Activated B cell treated with CpG ODN at 0.5 μM for 24 hours (primary cell): ENCODE measurements at regions not wholly inside any gene's neighbourhood (a gene's known extent, or its start where the extent isn't known, plus 50 kb on each side); places are given as distances from the start of the nearest gene placed in this dataset.
"Not testable (repeated sequence)": the region's sequence is repeated elsewhere in the genome, so short reads cannot be mapped to it uniquely, and the experiment has no call there.

Source experiments
- ATAC-seq: fragments of 200-7000 bp; cut with Tn5 transposase; one replicate; pipeline ENCODE4 v1.10.0; 2021; ENCODE audit warnings: low read depth, mild to moderate bottlenecking, moderate library complexity
- CTCF ChIA-PET: fragments of 350-600 bp; sonication (Branson Sonifier 250); formaldehyde crosslinking; loops from one replicate; lab custom pipeline; 2021; ENCODE audit warnings: antibody characterized with exemption; lab: Charles Lee
- POLR2A ChIA-PET: fragments of 350-600 bp; sonication (Branson Sonifier 250); formaldehyde crosslinking; loops from one replicate; lab custom pipeline; 2021; ENCODE audit warnings: antibody characterized with exemption; lab: Charles Lee
- DNase-seq: peaks from one replicate; pipeline ENCODE4 v3.0.0; 2022
- H3K27ac Mint-ChIP-seq: one replicate; pipeline ENCODE4 v1.8.0; 2020; ENCODE audit warnings: mixed read lengths
- H3K27me3 Mint-ChIP-seq: one replicate; pipeline ENCODE4 v1.8.0; 2021; ENCODE audit warnings: mixed read lengths
- H3K36me3 Mint-ChIP-seq: one replicate; pipeline ENCODE4 v1.8.0; 2021; ENCODE audit warnings: low read depth, mixed read lengths
- H3K4me1 Mint-ChIP-seq: one replicate; pipeline ENCODE4 v1.8.0; 2021; ENCODE audit warnings: mixed read lengths
- H3K4me3 Mint-ChIP-seq: one replicate; pipeline ENCODE4 v1.8.0; 2020; ENCODE audit warnings: mild to moderate bottlenecking, mixed read lengths
- H3K9me3 Mint-ChIP-seq: one replicate; pipeline ENCODE4 v1.8.0; 2020; ENCODE audit warnings: mixed read lengths
- intact Hi-C: fragments of 100-400 bp; cut with micrococcal nuclease; formaldehyde crosslinking; loops from one replicate; pipeline ENCODE4 v1.15.1; 2024
- TF ChIP-seq, protein P1 (sequence below): fragments of 200-600 bp; IDR thresholded peaks from one replicate; pipeline ENCODE4 v1.8.0; 2022; ENCODE audit warnings: antibody characterized with exemption, mild to moderate bottlenecking

DNA sequence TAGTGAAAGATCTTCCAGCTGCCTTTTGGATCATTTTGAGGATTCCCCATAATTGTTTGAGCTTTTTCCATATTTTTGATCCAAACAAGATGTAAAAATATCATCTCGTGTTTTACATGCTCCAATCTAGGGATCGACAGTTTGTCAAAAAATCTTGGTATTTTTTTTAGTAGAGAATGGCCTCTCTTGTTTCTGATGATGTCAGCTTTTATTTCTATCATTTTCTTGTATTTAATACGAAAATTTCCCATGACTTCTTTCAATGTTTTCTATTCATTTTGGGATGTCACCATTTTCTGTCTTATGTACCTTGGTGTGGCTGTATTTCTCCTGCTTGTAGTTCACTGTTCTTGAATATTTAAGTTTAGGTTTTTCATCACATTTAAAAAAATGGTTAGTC is 812.0 kb upstream of the NCAM2 start:
- DNase-seq (no peak), ATAC-seq (no peak)
- Mint-ChIP-seq H3K9me3 (peaks cover 12% of the 10 kb centered on the region), H3K4me3 (no peak overlapping the region), H3K36me3 (no peaks in the 10 kb centered on the region), H3K27me3 (no peaks in the 10 kb centered on the region), H3K27ac (no peak overlapping the region), H3K4me1 (no peaks in the 10 kb centered on the region)
- ChIA-PET POLR2A (no interaction called here), CTCF (no interaction called here)
- TF ChIP-seq, protein P1, sequence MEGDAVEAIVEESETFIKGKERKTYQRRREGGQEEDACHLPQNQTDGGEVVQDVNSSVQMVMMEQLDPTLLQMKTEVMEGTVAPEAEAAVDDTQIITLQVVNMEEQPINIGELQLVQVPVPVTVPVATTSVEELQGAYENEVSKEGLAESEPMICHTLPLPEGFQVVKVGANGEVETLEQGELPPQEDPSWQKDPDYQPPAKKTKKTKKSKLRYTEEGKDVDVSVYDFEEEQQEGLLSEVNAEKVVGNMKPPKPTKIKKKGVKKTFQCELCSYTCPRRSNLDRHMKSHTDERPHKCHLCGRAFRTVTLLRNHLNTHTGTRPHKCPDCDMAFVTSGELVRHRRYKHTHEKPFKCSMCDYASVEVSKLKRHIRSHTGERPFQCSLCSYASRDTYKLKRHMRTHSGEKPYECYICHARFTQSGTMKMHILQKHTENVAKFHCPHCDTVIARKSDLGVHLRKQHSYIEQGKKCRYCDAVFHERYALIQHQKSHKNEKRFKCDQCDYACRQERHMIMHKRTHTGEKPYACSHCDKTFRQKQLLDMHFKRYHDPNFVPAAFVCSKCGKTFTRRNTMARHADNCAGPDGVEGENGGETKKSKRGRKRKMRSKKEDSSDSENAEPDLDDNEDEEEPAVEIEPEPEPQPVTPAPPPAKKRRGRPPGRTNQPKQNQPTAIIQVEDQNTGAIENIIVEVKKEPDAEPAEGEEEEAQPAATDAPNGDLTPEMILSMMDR = no peak
- intact Hi-C loops = no loop called here

GRCh38 chr21:20187028-20187427 is 811.2 kb upstream of the NCAM2 start:
- Mint-ChIP-seq H3K27ac (no peak overlapping the region), H3K4me1 (no peaks in the 10 kb centered on the region), H3K4me3 (no peak overlapping the region), H3K36me3 (no peaks in the 10 kb centered on the region), H3K9me3 (peaks cover 12% of the 10 kb centered on the region), H3K27me3 (no peaks in the 10 kb centered on the region)
- ChIA-PET POLR2A (no interaction called here), CTCF (no interaction called here)
- TF ChIP-seq, protein P1 = no peak
- no peak for ATAC-seq
- intact Hi-C loops = no loop called here
- DNase-seq = no peak

GRCh38 chr21:20201323-20201722 is 796.9 kb upstream of the NCAM2 start:
- intact Hi-C loops, H3K4me1 Mint-ChIP-seq, H3K4me3 Mint-ChIP-seq, CTCF ChIA-PET, H3K36me3 Mint-ChIP-seq, H3K27ac Mint-ChIP-seq, ATAC-seq, POLR2A ChIA-PET, DNase-seq, H3K27me3 Mint-ChIP-seq: not testable (repeated sequence)
- peaks cover 15% of the 10 kb centered on the region for H3K9me3 Mint-ChIP-seq

GRCh38 chr21:20207335-20207734 is 790.9 kb upstream of the NCAM2 start:
- ChIA-PET POLR2A (no interaction called here), CTCF (no interaction called here)
- Mint-ChIP-seq H3K9me3 (peaks cover 12% of the 10 kb centered on the region), H3K4me1 (no peaks in the 10 kb centered on the region), H3K27me3 (no peaks in the 10 kb centered on the region), H3K36me3 (no peaks in the 10 kb centered on the region), H3K27ac (no peak overlapping the region), H3K4me3 (no peak overlapping the region)
- ATAC-seq = no peak
- intact Hi-C loops = no loop called here
- TF ChIP-seq, protein P1 = no peak
- no peak for DNase-seq

- no peak overlapping the region for H3K4me3 Mint-ChIP-seq
- no peak for DNase-seq
- H3K27ac Mint-ChIP-seq = no peak overlapping the region
- ChIA-PET CTCF (no interaction called here), POLR2A (no interaction called here)
- intact Hi-C loops = no loop called here
- no peaks in the 10 kb centered on the region for H3K36me3 Mint-ChIP-seq
- TF ChIP-seq, protein P1 = no peak
- no peaks in the 10 kb centered on the region for H3K27me3 Mint-ChIP-seq
- peaks cover 8% of the 10 kb centered on the region for H3K9me3 Mint-ChIP-seq
- H3K4me1 Mint-ChIP-seq = no peaks in the 10 kb centered on the region
- ATAC-seq = no peak
These were observed 782.2 kb upstream of the NCAM2 start for GRCh38 chr21:20215959-20216358.

DNA sequence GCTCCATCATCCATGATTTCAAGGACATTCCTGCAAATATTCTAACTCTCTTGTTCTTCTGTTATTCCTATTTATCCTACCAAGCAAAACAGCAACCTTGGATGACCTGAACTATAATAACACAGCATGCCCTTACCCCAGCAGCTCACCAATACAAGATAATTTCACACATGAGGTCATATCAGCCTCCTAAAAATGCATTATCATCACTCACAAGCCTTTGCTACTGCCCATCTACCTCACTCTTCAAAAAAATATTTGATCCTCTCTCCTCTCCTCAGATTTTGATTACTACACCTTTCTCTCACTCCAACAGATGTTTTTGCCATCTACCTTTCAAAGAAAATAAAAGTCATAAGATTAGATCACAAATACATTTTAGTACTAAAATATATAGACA is 777.6 kb upstream of the NCAM2 start:
- H3K9me3 Mint-ChIP-seq = peaks cover 6% of the 10 kb centered on the region
- no peak overlapping the region for H3K4me3 Mint-ChIP-seq
- TF ChIP-seq, protein P1 = no peak
- POLR2A ChIA-PET = no interaction called here
- no peaks in the 10 kb centered on the region for H3K4me1 Mint-ChIP-seq
- H3K27me3 Mint-ChIP-seq = no peaks in the 10 kb centered on the region
- DNase-seq (no peak), ATAC-seq (no peak)
- no peak overlapping the region for H3K27ac Mint-ChIP-seq
- CTCF ChIA-PET = no interaction called here
- H3K36me3 Mint-ChIP-seq = no peaks in the 10 kb centered on the region
- intact Hi-C loops = no loop called here

- H3K4me1 Mint-ChIP-seq, CTCF ChIA-PET, intact Hi-C loops, POLR2A ChIA-PET, H3K9me3 Mint-ChIP-seq, DNase-seq, ATAC-seq, H3K27ac Mint-ChIP-seq, H3K4me3 Mint-ChIP-seq, H3K27me3 Mint-ChIP-seq, H3K36me3 Mint-ChIP-seq: not testable (repeated sequence)
These were observed 776.2 kb upstream of the NCAM2 start for GRCh38 chr21:20221981-20222380.

DNA sequence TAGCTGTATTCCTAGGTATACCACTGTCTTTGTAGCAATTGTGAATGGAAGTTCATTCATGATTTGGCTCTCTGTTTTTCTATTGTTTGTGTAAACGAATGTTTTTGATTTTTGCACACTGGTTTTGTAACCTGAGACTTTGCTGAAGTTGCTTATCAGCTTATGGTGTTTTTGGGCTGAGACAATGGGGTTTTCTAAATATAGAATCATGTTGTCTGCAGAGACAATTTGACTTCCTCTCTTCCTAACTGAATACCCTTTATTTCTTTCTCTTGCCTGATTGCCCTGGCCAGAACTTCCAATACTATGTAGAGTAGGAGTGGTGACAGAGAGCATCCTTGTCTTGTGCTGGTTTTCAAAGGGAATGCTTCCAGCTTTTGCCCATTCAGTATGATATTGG is 761.6 kb upstream of the NCAM2 start:
- ATAC-seq, intact Hi-C loops, H3K27me3 Mint-ChIP-seq: not testable (repeated sequence)

More for the DNA sequence above, 761.6 kb upstream of the NCAM2 start:
- H3K9me3 Mint-ChIP-seq = peaks cover 17% of the 10 kb centered on the region
- CTCF ChIA-PET, POLR2A ChIA-PET, DNase-seq, H3K4me3 Mint-ChIP-seq, H3K27ac Mint-ChIP-seq, H3K4me1 Mint-ChIP-seq, H3K36me3 Mint-ChIP-seq: not testable (repeated sequence)
